MM.1S (cell line): ENCODE measurements at regions not wholly inside any gene's neighbourhood (a gene's known extent, or its start where the extent isn't known, plus 50 kb on each side); places are given as distances from the start of the nearest gene placed in this dataset.

Experiments used
- DNase-seq: peaks from one replicate; pipeline ENCODE4 v3.0.0-alpha.2; 2015
- H2AFZ ChIP-seq: fragments of 300-600 bp; sonication (generic); 2 replicates; pipeline ENCODE4 v1.6.0; 2016; ENCODE audit warnings: antibody characterized with exemption, low read length
- H3F3A ChIP-seq: fragments of 300-600 bp; sonication (generic); 2 replicates; pipeline ENCODE4 v1.6.1; 2016; ENCODE audit warnings: mild to moderate bottlenecking, antibody characterized with exemption, low read length, moderate library complexity, mixed read lengths; ENCODE audit not compliant: insufficient read depth
- H3K27ac ChIP-seq: fragments of 300-600 bp; sonication (generic); 2 replicates; pipeline ENCODE4 v1.5.1; 2016; ENCODE audit warnings: mild to moderate bottlenecking, low read length
- H3K27me3 ChIP-seq: fragments of 300-600 bp; sonication (generic); replicated peaks from 2 replicates; pipeline ENCODE4 v1.6.0; 2016; ENCODE audit warnings: low read length; ENCODE audit not compliant: insufficient read depth
- H3K36me3 ChIP-seq: fragments of 300-600 bp; sonication (generic); replicated peaks from 2 replicates; pipeline ENCODE4 v1.6.1; 2016; ENCODE audit warnings: mild to moderate bottlenecking, low read length, mixed read lengths; ENCODE audit not compliant: insufficient read depth
- H3K4me1 ChIP-seq: fragments of 300-600 bp; sonication (generic); 2 replicates; pipeline ENCODE4 v1.6.1; 2016; ENCODE audit warnings: low read length, mixed read lengths
- H3K4me2 ChIP-seq: fragments of 300-600 bp; sonication (generic); 2 replicates; pipeline ENCODE4 v1.6.0; 2016; ENCODE audit warnings: low read depth, low read length
- H3K4me3 ChIP-seq: fragments of 300-600 bp; sonication (generic); 2 replicates; pipeline ENCODE4 v1.5.1; 2016; ENCODE audit warnings: low read length, mixed read lengths
- H3K79me2 ChIP-seq: fragments of 300-600 bp; sonication (generic); 2 replicates; pipeline ENCODE4 v1.6.1; 2016; ENCODE audit warnings: mixed run types, low read length, mixed read lengths
- H3K9ac ChIP-seq: fragments of 300-600 bp; sonication (generic); 2 replicates; pipeline ENCODE4 v1.6.1; 2016; ENCODE audit warnings: low read length, mixed read lengths
- H3K9me2 ChIP-seq: fragments of 300-600 bp; sonication (generic); replicated peaks from 2 replicates; pipeline ENCODE4 v1.6.1; 2016; ENCODE audit warnings: mild to moderate bottlenecking, low read length, mixed read lengths; ENCODE audit not compliant: insufficient read depth
- H3K9me3 ChIP-seq: fragments of 300-600 bp; sonication (generic); replicated peaks from 2 replicates; pipeline ENCODE4 v1.6.1; 2016; ENCODE audit warnings: mild to moderate bottlenecking, low read length, mixed read lengths; ENCODE audit not compliant: insufficient read depth
- H4K20me1 ChIP-seq: fragments of 300-600 bp; sonication (generic); 2 replicates; pipeline ENCODE4 v1.6.1; 2016; ENCODE audit warnings: mild to moderate bottlenecking, low read length, moderate library complexity, mixed read lengths; ENCODE audit not compliant: insufficient read depth
- EZH2 ChIP-seq: fragments of 300-600 bp; sonication (generic); optimal IDR thresholded peaks from 2 replicates; pipeline ENCODE3; 2017; ENCODE audit warnings: low read depth, mild to moderate bottlenecking, antibody characterized with exemption, low read length, mixed read lengths
- EZH2phosphoT487 ChIP-seq: fragments of 300-600 bp; sonication (generic); IDR thresholded peaks from 2 replicates; pipeline ENCODE4 v1.6.1; 2018; ENCODE audit warnings: antibody characterized with exemption, low read length
- TF ChIP-seq, protein P1 (sequence below): fragments of 300-600 bp; sonication (generic); IDR thresholded peaks from 2 replicates; pipeline ENCODE4 v1.5.1; 2016; ENCODE audit warnings: antibody characterized with exemption, low read length, mixed read lengths

DNA sequence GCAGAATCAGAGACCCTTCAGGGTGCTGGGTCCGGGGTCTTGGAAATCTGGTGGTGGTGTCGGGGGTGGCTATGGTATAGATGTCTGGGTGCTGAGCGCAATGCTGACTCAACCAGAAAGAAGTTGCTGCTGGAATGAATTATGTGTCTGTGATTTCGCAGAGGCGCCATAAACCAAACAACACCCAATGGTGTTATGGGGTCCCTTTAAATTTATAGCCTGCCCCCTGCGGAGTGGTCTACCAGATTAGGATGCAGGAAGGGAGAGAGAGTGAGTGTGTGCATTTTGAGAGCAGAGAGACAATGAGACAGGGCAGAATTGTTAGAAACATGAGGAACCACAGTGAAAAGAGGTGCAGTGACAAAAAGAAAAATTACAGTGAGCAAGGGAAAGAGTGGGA, 100.7 kb upstream of the CDH11 start:
- Histone ChIP-seq H4K20me1 (no peaks in the 10 kb centered on the region), H3K4me2 (no peak overlapping the region), H3K79me2 (no peaks in the 10 kb centered on the region), H3K27me3 (no peaks in the 10 kb centered on the region), H2AFZ (no peak overlapping the region), H3K9ac (no peak overlapping the region), H3K4me3 (no peak overlapping the region), H3K27ac (no peak overlapping the region), H3K36me3 (no peaks in the 10 kb centered on the region), H3K9me2 (no peaks in the 10 kb centered on the region), H3K4me1 (no peaks in the 10 kb centered on the region), H3F3A (no peaks in the 10 kb centered on the region), H3K9me3 (no peaks in the 10 kb centered on the region)
- no peak for DNase-seq
- TF ChIP-seq EZH2 (no peak), EZH2phosphoT487 (no peak)
- TF ChIP-seq, protein P1, sequence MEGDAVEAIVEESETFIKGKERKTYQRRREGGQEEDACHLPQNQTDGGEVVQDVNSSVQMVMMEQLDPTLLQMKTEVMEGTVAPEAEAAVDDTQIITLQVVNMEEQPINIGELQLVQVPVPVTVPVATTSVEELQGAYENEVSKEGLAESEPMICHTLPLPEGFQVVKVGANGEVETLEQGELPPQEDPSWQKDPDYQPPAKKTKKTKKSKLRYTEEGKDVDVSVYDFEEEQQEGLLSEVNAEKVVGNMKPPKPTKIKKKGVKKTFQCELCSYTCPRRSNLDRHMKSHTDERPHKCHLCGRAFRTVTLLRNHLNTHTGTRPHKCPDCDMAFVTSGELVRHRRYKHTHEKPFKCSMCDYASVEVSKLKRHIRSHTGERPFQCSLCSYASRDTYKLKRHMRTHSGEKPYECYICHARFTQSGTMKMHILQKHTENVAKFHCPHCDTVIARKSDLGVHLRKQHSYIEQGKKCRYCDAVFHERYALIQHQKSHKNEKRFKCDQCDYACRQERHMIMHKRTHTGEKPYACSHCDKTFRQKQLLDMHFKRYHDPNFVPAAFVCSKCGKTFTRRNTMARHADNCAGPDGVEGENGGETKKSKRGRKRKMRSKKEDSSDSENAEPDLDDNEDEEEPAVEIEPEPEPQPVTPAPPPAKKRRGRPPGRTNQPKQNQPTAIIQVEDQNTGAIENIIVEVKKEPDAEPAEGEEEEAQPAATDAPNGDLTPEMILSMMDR = no peak

DNA sequence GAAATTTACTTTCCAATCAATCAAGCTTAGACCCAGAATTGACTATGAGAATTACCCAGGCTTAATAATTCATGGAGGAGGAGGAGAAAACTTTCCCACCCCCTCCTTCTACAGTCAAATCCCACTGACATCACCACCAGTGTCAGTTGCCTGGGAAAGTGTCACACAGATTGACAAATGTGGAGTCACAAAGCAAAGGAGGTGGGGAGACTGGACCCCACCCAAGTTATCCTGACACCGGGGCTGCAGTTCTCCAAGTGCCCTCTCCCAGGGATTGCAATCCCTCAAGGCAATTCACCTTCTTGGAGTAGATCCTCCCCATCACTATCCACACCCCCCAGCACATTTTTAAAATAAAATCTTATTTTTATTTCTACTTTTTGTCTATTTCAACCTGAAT, 100.2 kb upstream of the CDH11 start:
- Histone ChIP-seq H2AFZ (no peak overlapping the region), H3F3A (no peaks in the 10 kb centered on the region), H3K9ac (no peak overlapping the region), H4K20me1 (no peaks in the 10 kb centered on the region), H3K4me1 (no peaks in the 10 kb centered on the region), H3K4me3 (no peak overlapping the region), H3K36me3 (no peaks in the 10 kb centered on the region), H3K79me2 (no peaks in the 10 kb centered on the region), H3K27ac (no peak overlapping the region), H3K9me2 (no peaks in the 10 kb centered on the region), H3K4me2 (no peak overlapping the region), H3K27me3 (no peaks in the 10 kb centered on the region), H3K9me3 (no peaks in the 10 kb centered on the region)
- TF ChIP-seq EZH2 = no peak
- TF ChIP-seq, protein P1 = no peak
- TF ChIP-seq EZH2phosphoT487 = no peak
- no peak for DNase-seq

DNA sequence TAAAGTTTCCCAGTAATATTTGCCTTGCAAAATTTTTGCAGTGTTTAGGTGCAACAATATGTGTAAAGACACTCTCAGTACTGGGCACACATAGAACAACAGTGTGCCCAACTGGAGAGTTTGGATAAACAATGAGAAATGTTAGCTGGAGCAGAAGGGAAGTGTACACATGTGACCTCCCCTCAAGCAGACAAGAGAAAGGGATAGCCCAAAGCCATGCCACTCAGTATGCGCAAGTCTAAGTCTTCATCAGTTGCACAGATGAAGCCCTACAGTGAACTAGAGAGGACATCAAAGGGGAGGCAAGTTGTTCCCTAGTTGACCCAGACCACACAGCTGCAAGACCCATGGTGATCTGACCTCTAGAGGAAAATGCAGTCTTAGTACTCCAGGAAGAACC, 97.9 kb upstream of the CDH11 start:
- H3K4me3 ChIP-seq = no peak overlapping the region
- no peaks in the 10 kb centered on the region for H3K9me3 ChIP-seq
- H3K79me2 ChIP-seq = no peaks in the 10 kb centered on the region
- H2AFZ ChIP-seq = no peak overlapping the region
- TF ChIP-seq EZH2phosphoT487 (no peak), EZH2 (no peak)
- TF ChIP-seq, protein P1 = no peak
- no peaks in the 10 kb centered on the region for H3K9me2 ChIP-seq
- H3K27me3 ChIP-seq = no peaks in the 10 kb centered on the region
- H3K36me3 ChIP-seq = no peaks in the 10 kb centered on the region
- no peak overlapping the region for H3K4me2 ChIP-seq
- H3K9ac ChIP-seq = no peak overlapping the region
- H3F3A ChIP-seq = no peaks in the 10 kb centered on the region
- H3K4me1 ChIP-seq = no peaks in the 10 kb centered on the region
- no peak overlapping the region for H3K27ac ChIP-seq
- DNase-seq = no peak
- no peaks in the 10 kb centered on the region for H4K20me1 ChIP-seq
